ENCODE measurements at regions not wholly inside any gene's neighbourhood (a gene's known extent, or its start where the extent isn't known, plus 50 kb on each side); places are given as distances from the start of the nearest gene placed in this dataset.

- no peak for DNase-seq (ENCODE audit: low spot score)
Observed at GRCh38 chr4:62232814-62233213, 1032.7 kb downstream of the ADGRL3 start.

GRCh38 chr4:62231994-62232393 is 1031.9 kb downstream of the ADGRL3 start:
- DNase-seq (ENCODE audit: low spot score) = no peak

GRCh38 chr4:62226082-62226481 is 1026.0 kb downstream of the ADGRL3 start:
- no peak for DNase-seq (ENCODE audit: low spot score)

- no peak for DNase-seq (ENCODE audit: low spot score)
Observed at GRCh38 chr4:62222121-62222520, 1022.0 kb downstream of the ADGRL3 start.

GRCh38 chr4:62210486-62210885 is 1010.4 kb downstream of the ADGRL3 start:
- DNase-seq (ENCODE audit: low spot score) = no peak

GRCh38 chr4:62209757-62210485 is 1009.8 kb downstream of the ADGRL3 start:
- DNase-seq (ENCODE audit: low spot score) = no peak

GRCh38 chr4:62208921-62209320 is 1008.8 kb downstream of the ADGRL3 start:
- no peak for DNase-seq (ENCODE audit: low spot score)

GRCh38 chr4:62204136-62204535 is 1004.0 kb downstream of the ADGRL3 start:
- DNase-seq (ENCODE audit: low spot score) = no peak

GRCh38 chr4:62199291-62199810 is 999.2 kb downstream of the ADGRL3 start:
- DNase-seq (ENCODE audit: low spot score) = no peak

GRCh38 chr4:62196338-62196737 is 996.2 kb downstream of the ADGRL3 start:
- DNase-seq (ENCODE audit: low spot score) = no peak

- no peak for DNase-seq (ENCODE audit: low spot score)
Observed at GRCh38 chr4:62194342-62194741, 994.2 kb downstream of the ADGRL3 start.

GRCh38 chr4:62193761-62194160 is 993.6 kb downstream of the ADGRL3 start:
- DNase-seq (ENCODE audit: low spot score) = no peak

GRCh38 chr4:62191451-62192240 is 991.5 kb downstream of the ADGRL3 start:
- DNase-seq (ENCODE audit: low spot score) = no peak

GRCh38 chr4:62170235-62170634 is 970.1 kb downstream of the ADGRL3 start:
- no peak for DNase-seq (ENCODE audit: low spot score)

- no peak for DNase-seq (ENCODE audit: low spot score)
Observed at GRCh38 chr4:62168681-62169080, 968.6 kb downstream of the ADGRL3 start.

GRCh38 chr4:62162606-62163005 is 962.5 kb downstream of the ADGRL3 start:
- DNase-seq (ENCODE audit: low spot score) = no peak

- DNase-seq (ENCODE audit: low spot score) = no peak
Observed at GRCh38 chr4:62161446-62161845, 961.3 kb downstream of the ADGRL3 start.

GRCh38 chr4:62159876-62160275 is 959.8 kb downstream of the ADGRL3 start:
- no peak for DNase-seq (ENCODE audit: low spot score)

GRCh38 chr4:62159306-62159705 is 959.2 kb downstream of the ADGRL3 start:
- no peak for DNase-seq (ENCODE audit: low spot score)

- DNase-seq (ENCODE audit: low spot score) = no peak
Observed at GRCh38 chr4:62156205-62156604, 956.1 kb downstream of the ADGRL3 start.

GRCh38 chr4:62145276-62145675 is 945.1 kb downstream of the ADGRL3 start:
- no peak for DNase-seq (ENCODE audit: low spot score)

GRCh38 chr4:62144431-62144830 is 944.3 kb downstream of the ADGRL3 start:
- DNase-seq (ENCODE audit: low spot score) = no peak

GRCh38 chr4:62135565-62136156 is 935.5 kb downstream of the ADGRL3 start:
- no peak for DNase-seq (ENCODE audit: low spot score)

Measured in HuH-7 (cell line).